K562 (cell line): ENCODE measurements at regions not wholly inside any gene's neighbourhood (a gene's known extent, or its start where the extent isn't known, plus 50 kb on each side); places are given as distances from the start of the nearest gene placed in this dataset.

ENCODE experiments used
- ATAC-seq: fragments of 200-7000 bp; cut with Tn5 transposase; 3 replicates; pipeline ENCODE4 v1.9.1; 2020; ENCODE audit warnings: moderate library complexity
- BruUV-seq: library from RNA; stranded (reverse); fragments of 400-500 nt; replicated peaks from 2 replicates; lab custom pipeline; 2021; lab: Mats Ljungman, UMichigan
- CTCF ChIA-PET: fragments of 300-600 bp; formaldehyde crosslinking; extraction: SDS; loops from one replicate; lab custom pipeline; 2021; ENCODE audit warnings: low intra/inter-chr PET ratio; lab: Yijun Ruan, JAX
- POLR2A ChIA-PET: fragments of 300-600, 350-650 bp; sonication (Branson Sonifier 250); formaldehyde crosslinking; extraction: SDS; loops from one replicate; lab custom pipeline; 2021; ENCODE audit warnings: antibody characterized with exemption, inconsistent platforms; lab: Yijun Ruan, JAX
- DNase-seq, 4 experiments: peaks; one replicate each; pipeline versions ENCODE4 v3.0.0 to v3.0.0-alpha.2; 2011 to 2018; ENCODE audit warnings: low spot score in 3 of 4, mixed read lengths in 3 of 4; ENCODE audit errors: extremely low read depth in 1 of 4
- FAIRE-seq: peaks from 2 replicates; lab custom pipeline; 2011; peaks lifted over from hg19 to GRCh38; lab: Jason Lieb, UNC
- H2AFZ ChIP-seq: 2 replicates; pipeline ENCODE4 v1.6.0; 2011; ENCODE audit warnings: low read depth, low read length, control low read depth, inconsistent platforms
- H3K27ac ChIP-seq: fragments of 200-600 bp; 3 replicates; pipeline ENCODE4 v1.8.0; 2011; ENCODE audit warnings: low read depth, mild to moderate bottlenecking, control low read depth, inconsistent platforms, low read length, moderate library complexity, mixed read lengths; ENCODE audit errors: extremely low read depth
- H3K27me3 ChIP-seq, 2 experiments: fragments of 300-600 bp in 1 of 2; 2 replicates in 1 of 2; 3 replicates in 1 of 2; pipeline versions ENCODE4 v1.6.0 to v1.8.0; 2011; ENCODE audit warnings: inconsistent platforms in 2 of 2, low read length in 2 of 2, mild to moderate bottlenecking in 1 of 2, mixed read lengths in 1 of 2, moderate library complexity in 1 of 2; ENCODE audit not compliant: control insufficient read depth in 2 of 2, insufficient read depth in 2 of 2
- H3K36me3 ChIP-seq: fragments of 300-600 bp; 3 replicates; pipeline ENCODE4 v1.8.0; 2011; ENCODE audit warnings: mild to moderate bottlenecking, low read length, inconsistent platforms; ENCODE audit not compliant: control insufficient read depth, insufficient read depth
- H3K4me1 ChIP-seq, 2 experiments: fragments of 200-600 bp in 1 of 2; replicated peaks in 1 of 2; 2 replicates in 1 of 2; 3 replicates in 1 of 2; pipeline versions ENCODE4 v1.5.1 to v1.8.0; 2011; ENCODE audit warnings: inconsistent platforms in 2 of 2, low read length in 2 of 2, mild to moderate bottlenecking in 1 of 2, mixed read lengths in 1 of 2, moderate library complexity in 1 of 2; ENCODE audit not compliant: control insufficient read depth in 2 of 2, insufficient read depth in 2 of 2
- H3K4me2 ChIP-seq: 2 replicates; pipeline ENCODE4 v1.6.1; 2011; ENCODE audit warnings: low read length, control low read depth, inconsistent platforms, mixed read lengths; ENCODE audit not compliant: insufficient read depth
- H3K4me3 ChIP-seq: fragments of 200-600 bp; sonication (generic), shearing (Covaris generic); 2 replicates; pipeline ENCODE4 v1.5.1; 2016; ENCODE audit warnings: control low read depth, inconsistent platforms
- H3K79me2 ChIP-seq: fragments of 200-600 bp; 3 replicates; pipeline ENCODE4 v1.8.0; 2011; ENCODE audit warnings: low read length, inconsistent platforms; ENCODE audit not compliant: control insufficient read depth, insufficient read depth
- H3K9ac ChIP-seq, 2 experiments: 2 replicates each; pipeline versions ENCODE4 v1.6.0 to v1.6.1; 2011; ENCODE audit warnings: low read depth in 2 of 2, low read length in 2 of 2, control low read depth in 1 of 2, inconsistent platforms in 1 of 2, mild to moderate bottlenecking in 1 of 2, mixed read lengths in 1 of 2; ENCODE audit not compliant: insufficient read depth in 1 of 2
- H3K9me1 ChIP-seq: one replicate; pipeline ENCODE4 v1.6.0; 2011; ENCODE audit warnings: inconsistent platforms, mild to moderate bottlenecking, low read length, moderate library complexity; ENCODE audit not compliant: control insufficient read depth, insufficient read depth
- H3K9me3 ChIP-seq: replicated peaks from 2 replicates; pipeline ENCODE4 v1.5.1; 2011; ENCODE audit warnings: low read depth, low read length, inconsistent platforms; ENCODE audit not compliant: control insufficient read depth, insufficient read depth
- H4K20me1 ChIP-seq: replicated peaks from 2 replicates; pipeline ENCODE4 v1.6.1; 2011; ENCODE audit warnings: low read length, inconsistent platforms, mixed read lengths; ENCODE audit not compliant: control insufficient read depth, insufficient read depth
- CHD7 ChIP-seq: fragments of 200-600 bp; sonication (generic); IDR thresholded peaks from one replicate; pipeline ENCODE4 v1.6.1; 2012; ENCODE audit warnings: mild to moderate bottlenecking, low read depth, low read length, inconsistent platforms
- HBP1 ChIP-seq: fragments of 450-650 bp; formaldehyde crosslinking; IDR thresholded peaks from 2 replicates; pipeline ENCODE4 v1.4.0; 2022; ENCODE audit warnings: missing genetic modification characterization
- HNRNPL ChIP-seq: fragments of 200-400 bp; formaldehyde crosslinking; IDR thresholded peaks from 2 replicates; pipeline ENCODE4 v1.6.1; 2017; ENCODE audit warnings: low read depth, mild to moderate bottlenecking, low read length
- MYNN ChIP-seq, 2 experiments: sonication (generic); formaldehyde crosslinking in 1 of 2; IDR thresholded peaks; 2 replicates each; pipeline versions ENCODE4 v1.5.0 to v1.6.1; 2016 to 2020; ENCODE audit warnings: antibody characterized with exemption in 1 of 2, missing genetic modification reagents in 1 of 2
- NFIC ChIP-seq: fragments of 450-650 bp; IDR thresholded peaks from 2 replicates; pipeline ENCODE4 v1.6.1; 2017; ENCODE audit warnings: mild to moderate bottlenecking, inconsistent platforms
- PML ChIP-seq: IDR thresholded peaks from 2 replicates; pipeline ENCODE4 v1.6.1; 2012; ENCODE audit warnings: low read length, inconsistent platforms
- SNIP1 ChIP-seq: fragments of 450-650 bp; IDR thresholded peaks from 2 replicates; pipeline ENCODE4 v1.7.1; 2017; ENCODE audit warnings: low read depth, mild to moderate bottlenecking
- STAT5B ChIP-seq: fragments of 250-450 bp; sonication (Bioruptor Pico); IDR thresholded peaks from 2 replicates; pipeline ENCODE4 v1.8.0; 2021; ENCODE audit warnings: mild to moderate bottlenecking, inconsistent platforms
- ZEB2 ChIP-seq: fragments of 450-650 bp; IDR thresholded peaks from 2 replicates; pipeline ENCODE4 v1.6.1; 2016
- ZFX ChIP-seq: sonication (generic); formaldehyde crosslinking; IDR thresholded peaks from 2 replicates; pipeline ENCODE4 v1.8.0; 2022; ENCODE audit warnings: mild to moderate bottlenecking, missing genetic modification reagents, moderate library complexity
- WGBS: fragments of 100-300 bp; shearing (Covaris generic); methylation state at CpG from one replicate; pipeline ENCODE4 v1.1.6; 2016; ENCODE audit warnings: low coverage, mixed read lengths; ENCODE audit not compliant: insufficient coverage; ENCODE audit errors: missing lambda C conversion rate; 5-methylcytosine and 5-hydroxymethylcytosine counted together
- in situ Hi-C: fragments of 300-500 bp; cut with MboI; formaldehyde crosslinking; loops from 4 replicates; pipeline ENCODE4 v1.15.0; 2018; ENCODE audit warnings: inconsistent platforms, mixed read lengths
- intact Hi-C: fragments of 100-400 bp; cut with micrococcal nuclease; formaldehyde crosslinking; loops from 2 replicates; pipeline ENCODE4 v1.14.2; 2022

GRCh38 chr18:14916181-14916580 lies 168.2 kb downstream of the ANKRD30B start:
- Histone ChIP-seq H3K27me3 (no peaks in the 10 kb centered on the region), H3K9me3 (no peaks in the 10 kb centered on the region), H3K79me2 (no peaks in the 10 kb centered on the region), H3K9ac (no peak overlapping the region), H3K4me2 (no peak overlapping the region)
- ATAC-seq, result no peak
- in situ Hi-C loops, result no loop called here
- WGBS, result 0% methylated on average over 1 of the region's 1 CpG
- CTCF ChIA-PET, result no interaction called here
- TF ChIP-seq ZEB2 (no peak), HNRNPL (no peak), PML (no peak), STAT5B (no peak), MYNN (IDR thresholded peaks at IDR 0.05) (no peak), MYNN (CRISPR knock-in tag; IDR thresholded peaks at IDR 0.05) (no peak), CHD7 (no peak), ZFX (CRISPR knock-in tag) (no peak), HBP1 (CRISPR knock-in tag) (no peak), SNIP1 (no peak), NFIC (no peak)
- TF ChIP-seq, all 486 proteins: peak for 0
- Histone ChIP-seq H3K9me1 (no peaks in the 10 kb centered on the region), H3K4me1 (no peaks in the 10 kb centered on the region), H3K27ac (no peak overlapping the region), H4K20me1 (no peaks in the 10 kb centered on the region), H2AFZ (no peak overlapping the region), H3K36me3 (no peaks in the 10 kb centered on the region), H3K4me3 (no peak overlapping the region)
- FAIRE-seq (no peak), DNase-seq (no peak)
- intact Hi-C loops, result no loop called here
- BruUV-seq, result no TSS peak
- POLR2A ChIA-PET, result no interaction called here
